ENCODE measurements at regions not wholly inside any gene's neighbourhood (a gene's known extent, or its start where the extent isn't known, plus 50 kb on each side); places are given as distances from the start of the nearest gene placed in this dataset.

DNA sequence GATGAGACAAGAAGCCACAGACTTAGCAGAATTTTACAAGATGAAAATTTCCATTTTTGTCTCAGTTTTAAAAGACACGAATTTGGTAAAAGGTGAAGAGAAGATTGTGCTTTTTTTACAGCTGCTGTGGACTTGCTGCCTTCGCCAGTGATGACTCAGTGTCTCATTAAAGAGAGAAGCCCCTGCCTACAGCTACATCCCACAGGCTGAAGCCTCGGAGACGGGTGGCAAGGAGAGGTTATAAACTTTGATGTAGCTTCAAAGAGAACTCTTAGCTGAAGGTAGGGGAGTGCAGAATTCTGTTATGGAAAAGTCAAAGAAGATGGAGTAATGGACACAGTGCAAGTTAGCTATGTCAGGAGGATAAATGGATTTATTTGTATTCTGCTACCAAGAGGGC, 683.4 kb upstream of the ARGLU1 start:
- no peak for DNase-seq (ENCODE audit: low spot score)

DNA sequence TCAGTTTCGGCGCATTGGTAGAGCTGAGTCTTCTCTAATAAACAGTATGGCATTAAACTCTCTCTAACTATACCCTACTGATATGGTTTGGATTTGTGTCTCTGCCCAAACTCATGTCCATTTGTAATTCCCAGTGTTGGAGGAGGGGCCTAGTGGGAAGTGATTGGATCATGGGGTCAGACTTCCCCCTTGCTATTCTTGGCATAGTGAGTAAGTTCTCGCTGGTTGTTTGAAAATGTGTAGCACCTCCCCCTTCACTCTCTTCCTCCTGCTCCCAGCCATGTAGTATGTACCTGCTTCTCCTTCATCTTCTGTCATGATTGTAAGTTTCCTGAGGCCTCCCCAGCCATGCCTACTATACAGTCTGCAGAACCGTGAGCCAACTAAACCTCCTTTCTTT, 682.7 kb upstream of the ARGLU1 start:
- no peak for DNase-seq (ENCODE audit: low spot score)

DNA sequence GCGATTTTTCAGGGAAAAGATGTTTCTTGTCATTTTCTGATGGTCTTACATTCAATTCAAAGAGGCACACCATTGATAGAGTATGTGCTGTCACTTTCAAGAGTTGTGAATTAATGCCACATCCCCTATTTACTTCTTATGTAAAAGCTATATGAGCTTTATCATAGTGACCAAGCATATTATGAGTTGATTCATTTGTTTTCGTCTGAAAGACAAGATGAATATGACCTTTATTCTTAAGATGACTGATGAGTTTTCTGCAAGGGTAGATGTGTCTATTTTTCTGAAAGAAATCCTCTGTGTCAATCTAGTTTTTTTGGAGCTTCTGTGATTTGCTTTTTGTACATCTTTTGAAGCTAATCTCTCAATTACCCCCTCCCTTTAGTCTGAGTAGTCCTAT, 676.3 kb upstream of the ARGLU1 start:
- no peak for DNase-seq (ENCODE audit: low spot score)

DNA sequence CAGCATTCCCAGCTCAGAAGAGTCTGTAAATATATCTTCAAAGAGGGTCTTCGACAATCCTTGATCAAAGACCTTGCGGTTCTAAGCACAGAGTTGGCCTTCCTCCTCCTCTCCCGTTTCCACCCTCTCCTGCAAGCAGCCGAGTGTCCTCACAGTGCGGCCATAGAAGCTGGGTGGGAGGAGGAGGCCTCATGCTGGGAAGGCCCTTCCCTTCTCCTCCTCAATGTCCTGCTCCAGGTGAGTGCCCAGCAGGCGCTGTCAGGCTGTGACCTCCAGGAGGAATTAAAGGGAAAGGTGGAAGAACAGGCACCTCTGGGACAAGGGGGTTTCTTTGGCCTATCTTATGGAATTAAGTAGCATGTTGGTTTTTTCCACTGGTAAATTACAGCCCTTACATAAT, 674.2 kb upstream of the ARGLU1 start:
- DNase-seq (ENCODE audit: low spot score): no peak

DNA sequence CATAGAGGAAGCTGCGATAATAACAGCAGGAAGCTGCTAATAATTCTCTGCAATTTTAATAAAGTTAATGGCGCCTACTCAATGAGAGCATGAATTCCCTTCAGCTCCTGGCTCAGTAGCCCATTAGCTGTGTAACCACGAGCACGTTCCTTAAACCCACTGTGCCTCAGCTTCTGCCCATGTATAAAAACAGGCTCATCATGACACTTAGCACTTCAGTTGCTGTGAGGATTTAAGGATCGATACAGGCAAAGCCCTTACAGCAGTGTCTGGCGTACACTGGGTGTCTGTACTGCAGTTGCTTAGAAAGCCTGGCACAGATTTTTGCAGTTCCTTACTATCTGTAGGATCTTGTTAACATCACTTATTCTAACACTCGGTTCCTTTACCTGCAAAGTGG, 673.4 kb upstream of the ARGLU1 start:
- DNase-seq (ENCODE audit: low spot score): no peak

DNA sequence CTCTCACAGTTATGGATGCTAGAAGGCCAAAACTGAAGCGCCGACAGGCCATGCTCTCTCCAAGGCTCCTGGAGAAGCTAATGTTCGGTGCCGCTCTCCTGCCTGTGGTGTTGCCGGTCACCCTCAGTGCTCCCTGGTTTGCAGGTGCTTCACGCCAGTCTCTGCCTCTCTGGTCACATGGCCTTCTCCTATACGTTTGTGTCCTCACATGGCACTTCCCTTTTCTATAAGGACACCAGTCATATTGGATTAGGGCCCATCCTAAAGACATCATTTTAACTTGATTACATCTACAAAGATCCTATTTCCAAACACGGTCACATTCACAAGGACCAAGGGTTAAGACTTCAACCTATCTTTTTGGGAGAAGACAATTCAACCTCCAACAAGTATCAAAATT, 671.3 kb upstream of the ARGLU1 start:
- no peak for DNase-seq (ENCODE audit: low spot score)

DNA sequence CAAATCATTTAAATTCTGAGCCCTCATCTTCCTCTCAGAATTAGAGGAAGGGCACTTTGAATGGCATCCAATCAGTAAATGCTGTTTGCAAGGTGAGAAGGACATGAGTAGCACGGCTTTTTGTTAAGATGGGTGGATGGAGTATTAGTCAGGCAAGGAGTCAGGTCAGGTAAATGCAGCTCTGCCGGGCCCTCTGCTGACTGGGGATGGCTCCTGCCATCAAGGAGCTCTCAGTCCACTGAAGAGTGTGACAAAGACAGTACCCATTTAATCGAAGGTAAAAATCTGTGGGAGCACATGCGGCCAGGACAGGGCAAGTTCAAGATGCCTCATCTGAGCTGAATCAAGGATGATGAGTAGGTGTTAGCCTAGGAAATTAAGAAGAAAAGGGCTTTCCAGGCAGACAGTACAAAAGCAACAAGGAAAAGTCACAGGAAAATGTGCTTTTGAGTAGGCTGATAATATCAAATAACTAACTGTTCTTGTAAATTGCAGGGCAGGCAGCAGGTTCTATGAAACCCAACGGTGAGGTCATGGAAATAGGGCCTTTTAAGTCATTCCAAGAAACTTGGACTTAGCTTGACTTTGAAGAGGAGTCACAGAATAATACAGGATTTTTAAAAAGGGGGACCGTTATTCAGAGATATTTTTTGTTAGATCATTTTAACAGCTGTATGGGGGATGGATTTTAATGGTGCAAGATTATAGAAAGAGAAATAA, 670.5 kb upstream of the ARGLU1 start:
- DNase-seq (ENCODE audit: low spot score): no peak

DNA sequence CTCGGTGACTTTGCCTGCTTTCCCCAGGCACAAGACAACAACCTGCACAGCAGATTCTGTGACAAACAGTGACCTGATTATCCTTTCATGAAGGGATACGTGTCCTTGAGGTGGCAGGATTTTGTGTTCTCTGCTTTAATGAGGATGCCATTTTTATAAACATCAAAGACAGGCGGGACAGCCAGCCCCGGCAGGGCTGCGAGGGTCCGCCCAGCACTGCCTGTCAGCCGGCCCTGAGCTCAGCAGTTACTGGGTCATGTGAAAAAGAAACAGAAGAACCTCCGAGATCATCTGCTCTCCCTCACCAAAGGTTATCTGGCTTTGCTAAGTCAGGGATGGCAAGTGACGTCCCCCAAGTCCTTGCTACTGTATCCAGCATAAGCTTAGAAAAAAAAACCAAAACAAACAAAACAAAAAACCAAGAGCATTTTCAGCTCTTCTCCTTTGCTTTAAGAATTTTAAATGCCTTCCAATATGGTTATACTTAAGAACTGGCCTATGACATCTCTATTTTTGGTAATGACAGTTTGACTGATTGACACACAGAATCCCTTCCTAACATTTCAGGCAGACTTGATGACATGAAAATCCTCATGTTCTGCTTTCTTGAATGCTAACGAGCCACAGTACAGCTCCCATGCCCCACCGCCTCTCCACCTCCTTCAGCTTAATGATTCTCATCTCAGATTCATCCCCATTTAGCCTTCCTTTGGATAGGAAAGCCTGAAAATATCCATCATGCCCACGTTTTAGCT, 666.6 kb upstream of the ARGLU1 start:
- no peak for DNase-seq (ENCODE audit: low spot score)

DNA sequence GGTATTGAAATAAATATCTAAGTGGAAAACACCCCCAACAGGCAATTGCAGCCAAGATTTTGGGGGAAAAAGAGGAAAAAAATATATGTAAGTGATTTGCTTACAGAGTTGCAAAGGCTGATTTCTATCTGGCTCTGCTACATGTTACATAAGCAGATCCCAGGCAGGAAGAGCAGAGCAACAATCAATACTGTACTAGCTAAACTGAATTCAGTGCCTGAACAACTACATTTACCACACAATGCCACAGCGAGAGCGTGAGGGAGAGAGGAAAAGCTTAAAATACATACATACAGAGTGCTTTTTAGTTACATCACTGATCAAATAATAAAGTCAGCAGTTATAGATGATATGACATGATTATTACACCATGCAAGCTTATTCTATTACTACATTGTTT, 665.6 kb upstream of the ARGLU1 start:
- DNase-seq (ENCODE audit: low spot score): no peak

DNA sequence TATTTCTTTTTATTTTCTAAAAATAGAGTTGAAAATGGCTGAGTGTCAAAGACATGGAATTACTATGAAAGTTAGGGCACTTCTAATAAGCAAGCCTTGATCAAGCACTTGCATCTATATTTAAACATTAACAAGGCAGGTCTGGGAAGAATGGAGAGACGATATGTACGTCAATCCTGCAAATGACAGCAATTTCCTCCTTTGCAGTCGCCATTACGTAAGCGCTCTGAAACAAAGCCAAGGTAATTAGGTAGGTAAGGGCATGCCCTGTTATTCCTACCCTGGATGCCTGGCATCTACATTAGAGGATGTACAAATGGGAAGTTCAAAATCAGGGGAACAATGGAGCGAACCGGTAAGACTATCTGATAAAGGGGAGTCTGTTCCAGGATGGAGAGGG, 664.0 kb upstream of the ARGLU1 start:
- DNase-seq (ENCODE audit: low spot score): no peak

DNA sequence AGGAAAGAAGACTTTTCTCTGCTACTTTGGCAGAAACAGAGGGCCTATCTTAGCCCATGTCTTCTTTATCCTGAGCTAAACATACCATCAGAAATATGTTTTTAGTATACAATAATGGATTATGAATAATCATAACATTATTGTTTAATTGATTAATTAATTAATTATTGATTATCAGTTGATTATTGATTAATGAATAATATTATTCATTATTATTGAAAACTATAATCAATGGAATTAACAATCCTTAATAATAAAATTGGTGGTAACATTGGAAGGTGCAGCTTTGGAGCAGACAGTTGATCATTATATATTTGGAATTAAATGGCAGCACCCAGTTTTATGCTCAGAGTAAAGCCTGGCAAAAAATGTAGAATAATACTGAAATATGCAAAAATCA, 655.9 kb upstream of the ARGLU1 start:
- no peak for DNase-seq (ENCODE audit: low spot score)

DNA sequence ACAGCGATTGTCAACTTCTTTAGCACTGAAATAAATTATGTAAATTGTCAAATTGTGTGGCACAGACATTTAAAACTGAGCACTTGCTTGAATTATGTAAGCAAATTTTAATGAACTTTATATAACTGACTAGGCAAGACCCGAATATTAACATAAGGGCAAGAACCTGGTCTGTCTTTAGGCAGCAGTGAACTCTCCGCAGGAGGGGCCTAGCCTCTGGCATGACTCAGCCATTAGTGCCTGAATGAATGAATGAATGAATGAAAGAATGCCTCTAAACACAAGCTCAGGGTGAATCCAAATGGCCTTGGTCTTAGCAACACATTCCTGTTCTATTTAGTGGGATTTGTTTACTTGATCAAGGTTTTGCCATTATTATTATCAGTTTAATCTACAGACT, 654.7 kb upstream of the ARGLU1 start:
- DNase-seq (ENCODE audit: low spot score): no peak

DNA sequence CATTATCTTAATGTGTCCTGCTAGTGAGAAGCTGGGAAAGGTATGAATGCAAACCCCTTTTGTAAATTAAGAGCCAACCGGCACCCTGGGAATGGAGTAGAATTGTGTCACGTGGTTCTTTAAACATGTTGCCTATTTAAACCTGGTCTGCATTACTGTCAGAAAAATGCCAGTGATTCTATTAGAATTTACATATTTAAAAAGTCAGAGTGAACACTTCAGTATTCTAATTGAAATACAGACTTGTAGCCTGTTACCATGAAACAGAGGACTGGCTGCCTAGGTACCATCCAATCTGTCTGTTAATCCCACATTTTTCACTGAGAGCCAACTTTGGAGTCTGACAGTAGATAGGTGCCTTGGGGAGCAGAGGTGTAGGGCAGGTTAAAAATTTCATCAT, 652.3 kb upstream of the ARGLU1 start:
- DNase-seq (ENCODE audit: low spot score): no peak

DNA sequence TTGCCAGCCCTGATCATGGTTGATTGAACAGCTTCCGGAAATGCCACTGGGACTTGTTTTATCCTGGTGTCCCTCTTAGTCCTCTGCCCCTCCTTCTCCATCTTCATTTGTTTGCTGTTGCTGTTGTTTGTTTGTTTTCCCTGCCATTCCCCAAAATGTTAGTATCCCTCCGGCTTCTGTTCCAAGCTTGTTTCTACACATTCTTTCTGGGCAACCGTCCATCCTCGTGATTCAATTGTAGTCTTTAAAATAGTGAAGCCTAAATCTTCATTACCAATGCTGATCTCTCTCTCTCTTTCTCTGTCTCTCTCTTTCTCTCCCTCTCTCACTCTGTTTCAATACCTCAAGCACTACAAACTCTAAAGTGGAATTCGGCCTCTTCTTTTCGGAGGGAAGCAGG, 649.3 kb upstream of the ARGLU1 start:
- no peak for DNase-seq (ENCODE audit: low spot score)

DNA sequence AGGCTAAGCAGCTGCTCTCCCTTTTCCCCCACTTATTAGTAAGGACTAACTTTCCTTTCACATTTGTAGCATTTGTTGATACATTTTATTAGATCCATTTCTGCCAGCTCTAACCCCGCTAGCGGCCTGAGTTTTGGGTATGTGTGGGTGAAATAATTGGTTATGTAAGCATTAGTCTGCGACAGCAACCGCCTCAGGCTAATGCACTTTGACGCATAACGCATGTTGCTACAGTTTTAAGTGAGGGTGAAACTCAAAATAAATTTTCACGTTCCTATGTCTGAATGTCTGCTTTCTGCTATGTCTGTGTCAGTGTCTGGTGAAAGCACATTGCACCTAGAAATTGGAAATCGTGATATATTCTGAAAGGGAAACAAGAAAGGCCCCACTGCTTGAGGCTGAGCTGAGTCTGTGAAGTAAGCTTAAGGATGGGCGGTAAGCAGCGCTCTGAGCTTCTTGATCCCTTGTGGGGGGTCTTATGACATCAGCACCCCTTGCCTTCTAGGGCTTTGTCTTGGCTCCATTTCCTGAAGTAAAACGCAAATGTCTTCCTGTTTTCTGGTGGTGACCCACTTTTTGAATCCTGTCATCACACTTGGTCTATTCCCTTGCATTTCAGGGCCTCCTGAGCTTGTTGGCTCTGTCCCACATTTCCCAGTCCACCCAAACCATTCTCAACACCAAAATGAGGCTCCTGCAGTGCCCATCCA, 648.3 kb upstream of the ARGLU1 start:
- DNase-seq (ENCODE audit: low spot score): no peak

DNA sequence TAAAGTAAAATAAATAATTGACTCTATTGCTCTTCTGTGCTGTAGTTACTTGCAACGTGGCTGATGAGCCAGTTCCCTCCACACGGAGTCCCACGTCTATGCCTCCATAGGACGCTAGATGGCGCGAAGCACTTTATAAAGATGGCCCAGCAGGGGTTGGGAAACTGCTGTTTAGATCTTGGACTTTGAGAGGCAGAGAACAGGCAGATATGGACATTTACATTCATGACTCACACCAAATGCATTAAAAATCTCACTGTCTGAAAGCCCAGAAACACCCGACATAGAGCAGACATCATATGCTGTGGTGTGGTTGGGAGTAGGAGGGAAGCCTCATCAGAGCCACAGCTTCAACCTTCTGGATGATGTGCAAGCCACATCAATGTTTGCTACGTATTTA, 643.1 kb upstream of the ARGLU1 start:
- DNase-seq (ENCODE audit: low spot score): peak; percentile 13

DNA sequence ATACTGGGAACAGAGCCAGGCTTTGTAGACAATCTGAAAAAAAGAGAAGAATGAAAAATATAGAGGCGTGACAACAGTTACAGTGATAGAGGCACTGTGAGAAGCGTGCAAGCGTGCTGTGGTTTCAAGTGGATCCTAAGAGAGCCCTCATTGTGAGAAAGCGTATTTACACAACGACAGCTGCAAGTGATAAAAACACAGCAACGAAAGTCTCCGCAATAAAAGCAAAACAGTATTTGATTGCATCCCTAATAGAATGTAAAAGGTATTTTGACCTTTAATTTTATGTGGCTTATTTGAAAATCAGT, 642.7 kb upstream of the ARGLU1 start:
- no peak for DNase-seq (ENCODE audit: low spot score)

DNA sequence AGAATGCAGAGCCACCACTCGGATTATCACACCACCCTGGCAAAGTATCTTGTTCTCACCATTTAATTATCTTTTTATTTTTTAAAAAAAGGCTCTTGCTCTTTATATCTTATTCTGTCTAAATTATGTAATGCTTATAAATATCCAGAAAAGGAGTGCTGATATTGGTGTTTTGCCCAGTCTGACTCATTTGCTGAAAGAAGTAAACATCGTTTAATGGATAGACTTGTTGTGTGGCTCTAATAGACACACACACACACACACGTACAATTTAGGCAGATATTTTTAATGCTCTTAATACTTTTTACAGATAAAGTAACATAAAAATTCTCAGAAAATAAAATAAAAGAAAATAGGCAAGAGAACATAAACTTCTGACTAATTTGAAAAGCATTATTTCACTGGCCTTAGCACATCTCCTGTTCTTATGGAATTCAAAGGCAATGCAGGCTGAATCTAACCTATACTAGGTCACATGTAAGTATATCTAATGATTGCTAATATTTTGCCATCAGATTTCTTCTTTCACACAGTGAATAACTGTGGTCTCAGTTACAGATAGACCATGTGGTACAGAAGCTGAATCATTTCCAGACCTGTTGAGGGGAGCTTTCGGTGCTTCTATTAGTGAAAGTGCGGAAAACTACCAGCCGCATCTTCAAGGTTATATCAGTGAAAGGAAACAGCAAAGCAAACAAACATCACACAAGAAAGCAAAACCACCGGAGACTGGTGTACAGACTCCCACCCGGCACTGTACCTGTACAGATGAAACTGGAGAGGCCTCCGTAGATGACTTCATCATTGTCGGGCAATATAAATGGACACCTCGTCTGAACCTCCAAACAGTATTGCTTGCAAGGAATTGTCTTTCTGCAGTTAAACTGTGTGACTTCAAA, 642.1 kb upstream of the ARGLU1 start:
- DNase-seq (ENCODE audit: low spot score): no peak

DNA sequence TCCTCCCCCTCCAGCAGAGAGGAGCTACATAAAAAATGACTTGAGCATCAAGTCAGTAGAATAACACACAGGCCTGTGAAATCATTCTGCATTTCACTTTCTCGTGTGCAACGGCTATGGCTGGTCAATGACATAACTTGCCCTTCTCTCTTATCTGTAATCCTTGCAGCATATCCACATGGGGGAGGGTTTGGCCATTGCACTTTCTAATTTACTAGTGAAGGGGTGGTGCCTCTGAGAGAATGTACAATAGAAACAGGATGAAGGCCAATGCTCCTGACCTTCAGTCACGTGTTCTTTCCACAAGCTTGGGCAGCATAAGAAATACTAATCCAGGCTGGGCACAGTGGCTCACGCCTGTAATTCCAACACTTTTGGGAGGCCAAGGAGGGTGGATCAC, 641.0 kb upstream of the ARGLU1 start:
- no peak for DNase-seq (ENCODE audit: low spot score)

DNA sequence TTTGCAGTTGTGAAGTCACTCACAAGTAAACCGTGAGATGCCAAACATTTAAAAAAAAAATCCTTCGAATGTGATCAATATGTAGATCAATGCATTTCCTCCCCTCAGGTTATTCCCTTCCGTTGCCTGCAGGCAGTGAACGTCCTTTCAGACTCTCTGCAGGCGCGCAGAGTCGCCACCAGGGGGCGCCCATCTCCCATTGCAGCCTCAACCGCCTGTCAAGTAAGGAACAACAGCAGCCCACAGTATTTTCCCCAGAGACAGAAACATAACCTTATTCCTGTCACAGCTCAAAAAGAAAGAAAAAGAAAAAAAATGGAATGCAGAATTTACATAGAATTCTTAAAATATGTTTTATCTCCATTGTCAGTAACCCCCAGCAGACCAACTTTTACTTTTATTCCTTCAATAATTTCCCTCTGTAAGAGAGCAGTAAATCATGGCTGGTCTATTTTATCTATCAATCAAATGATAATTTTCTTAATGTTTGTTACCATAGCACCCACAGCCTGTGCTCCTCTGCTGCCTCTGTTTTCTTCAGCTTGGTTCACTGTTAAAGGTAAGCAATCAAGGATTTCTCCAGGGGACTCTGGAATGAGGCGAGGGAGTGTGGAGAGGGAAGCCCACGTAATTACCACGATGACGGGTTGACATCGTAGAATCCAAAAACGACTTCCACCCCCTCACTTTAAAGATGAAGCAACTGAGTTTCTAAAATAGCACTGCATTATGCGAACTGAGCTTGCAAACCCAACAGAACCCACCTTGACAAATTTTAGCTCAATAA, 637.6 kb upstream of the ARGLU1 start:
- peak; percentile 43 for DNase-seq (ENCODE audit: low spot score)

DNA sequence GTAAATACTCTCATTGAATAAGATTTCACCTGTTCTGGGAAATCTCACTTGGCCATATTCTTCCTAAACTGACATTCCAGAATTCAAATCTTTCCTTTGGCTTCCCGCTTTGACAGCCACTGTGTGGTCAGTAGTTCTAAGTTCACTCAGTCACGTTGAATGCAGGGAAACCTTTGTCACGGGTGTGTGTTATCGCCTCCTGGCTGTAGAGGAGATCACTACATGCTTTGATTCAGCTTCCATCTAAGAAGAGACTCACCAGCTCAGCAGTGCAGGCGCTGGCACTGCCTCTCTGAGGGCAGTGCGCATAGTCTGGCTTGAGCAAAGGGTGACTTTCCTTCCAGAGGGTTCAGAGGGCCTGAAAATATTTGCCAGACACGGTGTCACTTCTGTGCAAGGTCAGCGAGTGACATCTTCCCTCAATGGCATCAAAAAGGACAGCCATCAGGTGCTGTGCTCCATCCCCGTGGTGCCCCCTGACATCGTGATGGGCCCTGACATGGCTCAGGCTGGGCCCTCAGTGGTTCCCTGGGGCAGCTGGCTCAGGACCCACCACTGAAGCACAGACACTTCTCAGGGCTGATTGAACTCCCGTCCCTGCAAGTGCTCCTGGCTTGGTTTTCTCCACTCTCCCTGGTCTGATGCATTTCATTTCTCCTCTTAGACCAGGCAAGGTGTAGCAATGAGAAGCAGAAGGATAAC, 635.4 kb upstream of the ARGLU1 start:
- DNase-seq (ENCODE audit: low spot score): no peak
